ENCODE measurements at regions not wholly inside any gene's neighbourhood (a gene's known extent, or its start where the extent isn't known, plus 50 kb on each side); places are given as distances from the start of the nearest gene placed in this dataset.

DNA sequence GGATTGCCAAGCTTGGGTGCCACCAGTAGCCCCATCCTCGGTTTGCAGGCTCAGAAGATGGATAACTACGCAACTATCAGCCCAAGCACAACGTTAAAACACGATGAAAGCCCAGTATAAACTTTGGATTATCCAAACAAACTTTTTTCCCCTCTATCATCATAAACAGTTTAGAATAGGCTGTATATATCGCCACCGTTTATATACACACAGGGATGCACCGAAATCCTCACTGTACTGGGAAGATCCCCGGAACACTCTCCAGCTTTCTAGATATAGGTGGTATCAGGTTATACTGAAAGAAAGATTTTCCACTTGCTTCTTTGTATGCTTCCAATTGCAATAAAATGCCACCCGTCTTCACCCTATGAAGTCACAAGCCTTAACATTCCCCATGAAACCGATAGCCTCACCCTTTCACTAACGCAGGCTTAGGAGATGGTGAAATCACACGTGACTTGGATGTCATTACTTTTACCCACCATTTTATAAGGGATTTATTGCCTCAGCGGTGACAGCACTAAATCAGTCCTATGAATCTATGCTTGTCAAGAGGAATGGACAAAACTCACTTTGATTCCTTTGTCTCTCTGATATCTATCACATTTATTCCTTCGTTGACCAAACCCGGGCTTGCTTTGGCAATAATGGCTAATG is 207.6 kb upstream of the FOXN3 start:
- no peak overlapping the region for H2AFZ ChIP-seq (ENCODE audit: low read depth, low read length)
- H3K9ac ChIP-seq (ENCODE audit: low read length), result no peak overlapping the region
- H3K27ac ChIP-seq (ENCODE audit: low read length), result no peak overlapping the region
- H3K9me3 ChIP-seq (ENCODE audit: insufficient read depth, low read length), result peaks cover 4% of the 10 kb centered on the region; the same call in 1 of the 2 replicates
- H3K27me3 ChIP-seq (ENCODE audit: low read depth, low read length), result no peaks in the 10 kb centered on the region
- H3K36me3 ChIP-seq (replicated peaks; ENCODE audit: low read depth, low read length), result peaks cover 5% of the 10 kb centered on the region
- no peaks in the 10 kb centered on the region for H4K20me1 ChIP-seq (ENCODE audit: insufficient read depth, low read length)
- H3K79me2 ChIP-seq (ENCODE audit: low read length), result no peaks in the 10 kb centered on the region
- no peak overlapping the region for H3K4me3 ChIP-seq (ENCODE audit: low read length)
- no peak for TF ChIP-seq EZH2phosphoT487 (IDR thresholded peaks at IDR 0.05; ENCODE audit: low read depth)
- TF ChIP-seq, protein P1, sequence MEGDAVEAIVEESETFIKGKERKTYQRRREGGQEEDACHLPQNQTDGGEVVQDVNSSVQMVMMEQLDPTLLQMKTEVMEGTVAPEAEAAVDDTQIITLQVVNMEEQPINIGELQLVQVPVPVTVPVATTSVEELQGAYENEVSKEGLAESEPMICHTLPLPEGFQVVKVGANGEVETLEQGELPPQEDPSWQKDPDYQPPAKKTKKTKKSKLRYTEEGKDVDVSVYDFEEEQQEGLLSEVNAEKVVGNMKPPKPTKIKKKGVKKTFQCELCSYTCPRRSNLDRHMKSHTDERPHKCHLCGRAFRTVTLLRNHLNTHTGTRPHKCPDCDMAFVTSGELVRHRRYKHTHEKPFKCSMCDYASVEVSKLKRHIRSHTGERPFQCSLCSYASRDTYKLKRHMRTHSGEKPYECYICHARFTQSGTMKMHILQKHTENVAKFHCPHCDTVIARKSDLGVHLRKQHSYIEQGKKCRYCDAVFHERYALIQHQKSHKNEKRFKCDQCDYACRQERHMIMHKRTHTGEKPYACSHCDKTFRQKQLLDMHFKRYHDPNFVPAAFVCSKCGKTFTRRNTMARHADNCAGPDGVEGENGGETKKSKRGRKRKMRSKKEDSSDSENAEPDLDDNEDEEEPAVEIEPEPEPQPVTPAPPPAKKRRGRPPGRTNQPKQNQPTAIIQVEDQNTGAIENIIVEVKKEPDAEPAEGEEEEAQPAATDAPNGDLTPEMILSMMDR (IDR thresholded peaks at IDR 0.05; ENCODE audit: low read depth, low read length), result no peak
- no peak overlapping the region for H3K4me2 ChIP-seq (ENCODE audit: low read length)
- peaks cover 31% of the 10 kb centered on the region for H3K4me1 ChIP-seq (ENCODE audit: low read length)

DNA sequence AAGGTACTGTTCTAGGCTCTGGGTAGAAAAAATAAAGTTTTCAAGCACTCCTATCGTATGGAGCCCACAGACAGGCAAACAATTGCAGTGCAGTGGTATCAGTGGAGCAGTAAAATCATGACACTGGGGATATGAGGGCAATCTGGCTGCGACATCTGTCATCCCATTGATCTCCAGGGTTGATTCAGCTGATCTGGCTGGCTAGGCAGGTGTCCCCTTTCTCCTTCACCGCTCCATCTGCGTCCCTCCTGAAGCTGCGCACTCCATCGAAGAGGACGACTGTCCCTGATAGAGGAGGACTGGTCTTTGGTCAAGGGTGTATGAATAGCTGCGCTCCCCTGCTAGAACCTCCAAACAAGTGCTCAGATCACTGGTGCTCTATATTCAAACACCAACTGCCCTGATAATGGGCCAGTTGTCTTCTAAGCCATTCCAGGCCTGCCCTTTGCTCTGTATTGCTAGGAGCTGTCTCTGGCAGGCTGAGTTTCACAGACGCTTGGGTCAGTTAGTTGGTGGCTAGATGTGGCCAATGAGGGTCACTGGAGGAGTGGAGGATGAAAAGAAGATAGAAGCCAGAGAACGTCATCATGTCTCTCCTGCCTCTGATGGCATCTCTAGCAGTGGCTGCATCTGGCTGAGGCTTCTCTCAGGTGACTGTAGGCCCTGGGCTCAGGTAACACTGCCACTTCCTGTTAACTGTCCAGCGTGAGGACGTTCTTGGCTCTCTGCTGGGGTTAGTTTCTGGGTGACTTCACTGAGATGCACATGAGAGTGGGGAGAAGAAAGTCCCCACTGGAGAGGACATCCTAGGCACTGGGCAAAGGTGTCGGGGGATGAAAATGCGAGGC is 205.0 kb upstream of the FOXN3 start:
- H3K27me3 ChIP-seq (ENCODE audit: low read depth, low read length), result no peaks in the 10 kb centered on the region
- H3K4me3 ChIP-seq (ENCODE audit: low read length), result no peak overlapping the region; the same call in 1 of the 2 replicates
- TF ChIP-seq, protein P1 (IDR thresholded peaks at IDR 0.05; ENCODE audit: low read depth, low read length), result no peak
- no peak for TF ChIP-seq EZH2phosphoT487 (IDR thresholded peaks at IDR 0.05; ENCODE audit: low read depth)

DNA sequence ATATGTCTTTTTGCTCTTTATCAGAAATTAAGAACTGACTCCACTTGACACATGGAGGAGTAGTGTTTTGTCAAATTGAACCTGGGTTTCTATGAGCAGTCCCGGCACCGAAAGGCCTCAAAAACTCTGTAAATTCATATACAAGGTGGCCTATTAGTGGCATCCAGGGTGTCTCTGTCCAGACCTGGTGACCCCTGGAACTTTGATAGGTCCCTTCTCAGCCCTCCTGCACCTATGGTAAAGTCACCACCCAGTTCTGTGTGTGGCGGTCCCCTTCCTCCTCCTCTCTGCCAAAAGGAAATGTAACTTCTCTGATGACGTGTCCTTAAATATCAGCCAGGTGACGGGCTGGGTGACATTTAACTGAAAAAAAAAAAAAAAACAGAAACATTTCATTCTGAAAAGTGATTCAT is 204.0 kb upstream of the FOXN3 start:
- TF ChIP-seq, protein P1 (IDR thresholded peaks at IDR 0.05; ENCODE audit: low read depth, low read length), result no peak
- no peak for TF ChIP-seq EZH2phosphoT487 (IDR thresholded peaks at IDR 0.05; ENCODE audit: low read depth)
- Histone ChIP-seq H3K4me2 (ENCODE audit: low read length) (peak overlapping the region; percentile 89), H2AFZ (ENCODE audit: low read depth, low read length) (peak overlapping the region; percentile 62)

More for the DNA sequence above, 205.0 kb upstream of the FOXN3 start:
- Histone ChIP-seq H3K79me2 (ENCODE audit: low read length) (no peaks in the 10 kb centered on the region), H3K27ac (ENCODE audit: low read length) (no peak overlapping the region), H3K9me3 (ENCODE audit: insufficient read depth, low read length) (peaks cover 4% of the 10 kb centered on the region; the same call in 1 of the 2 replicates), H4K20me1 (ENCODE audit: insufficient read depth, low read length) (no peaks in the 10 kb centered on the region), H3K36me3 (replicated peaks; ENCODE audit: low read depth, low read length) (peaks cover 5% of the 10 kb centered on the region), H3K4me1 (ENCODE audit: low read length) (peaks cover 43% of the 10 kb centered on the region), H3K9ac (ENCODE audit: low read length) (no peak overlapping the region; the same call in 1 of the 2 replicates), H2AFZ (ENCODE audit: low read depth, low read length) (peak overlapping the region; percentile 62; the same call in 1 of the 2 replicates), H3K4me2 (ENCODE audit: low read length) (peak overlapping the region; percentile 89)

DNA sequence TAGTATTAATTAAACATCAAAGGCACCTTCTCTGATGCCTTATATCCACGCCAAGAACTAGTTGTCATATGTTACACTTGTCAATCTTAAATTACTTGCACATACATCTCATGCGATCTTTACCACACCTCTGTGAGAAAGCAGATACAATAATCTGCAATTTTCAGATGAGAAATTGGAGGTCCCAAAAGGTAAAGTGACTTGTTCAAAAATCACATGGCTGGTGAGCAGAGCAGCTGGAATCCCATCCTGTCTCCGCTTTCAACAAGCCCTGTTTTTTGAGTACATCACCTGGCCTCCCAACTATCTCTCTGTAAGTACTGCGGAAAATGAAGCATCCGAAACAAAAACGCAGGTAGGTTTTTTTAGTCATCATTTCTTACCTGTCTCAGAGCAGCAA is 203.4 kb upstream of the FOXN3 start:
- peak overlapping the region; percentile 84 for H3K4me3 ChIP-seq (ENCODE audit: low read length)
- H3K4me1 ChIP-seq (ENCODE audit: low read length), result peaks cover 39% of the 10 kb centered on the region
- peak overlapping the region; percentile 62 for H2AFZ ChIP-seq (ENCODE audit: low read depth, low read length)
- H3K9ac ChIP-seq (ENCODE audit: low read length), result peak overlapping the region; percentile 52
- no peaks in the 10 kb centered on the region for H3K36me3 ChIP-seq (replicated peaks; ENCODE audit: low read depth, low read length)
- H3K9me3 ChIP-seq (ENCODE audit: insufficient read depth, low read length), result no peaks in the 10 kb centered on the region
- no peaks in the 10 kb centered on the region for H4K20me1 ChIP-seq (ENCODE audit: insufficient read depth, low read length)
- H3K79me2 ChIP-seq (ENCODE audit: low read length), result peaks cover 5% of the 10 kb centered on the region; the same call in 1 of the 2 replicates
- H3K27ac ChIP-seq (ENCODE audit: low read length), result peak overlapping the region; percentile 40
- H3K4me2 ChIP-seq (ENCODE audit: low read length), result peak overlapping the region; percentile 89
- H3K27me3 ChIP-seq (ENCODE audit: low read depth, low read length), result no peaks in the 10 kb centered on the region
- no peak for TF ChIP-seq EZH2phosphoT487 (IDR thresholded peaks at IDR 0.05; ENCODE audit: low read depth)
- TF ChIP-seq, protein P1 (IDR thresholded peaks at IDR 0.05; ENCODE audit: low read depth, low read length), result no peak

More for the DNA sequence above, 204.0 kb upstream of the FOXN3 start:
- peak overlapping the region; percentile 84 for H3K4me3 ChIP-seq (ENCODE audit: low read length)
- no peaks in the 10 kb centered on the region for H3K9me3 ChIP-seq (ENCODE audit: insufficient read depth, low read length)
- H3K4me1 ChIP-seq (ENCODE audit: low read length), result peaks cover 41% of the 10 kb centered on the region
- H3K79me2 ChIP-seq (ENCODE audit: low read length), result peaks cover 5% of the 10 kb centered on the region; the same call in 1 of the 2 replicates
- H3K9ac ChIP-seq (ENCODE audit: low read length), result peak overlapping the region; percentile 52
- no peaks in the 10 kb centered on the region for H4K20me1 ChIP-seq (ENCODE audit: insufficient read depth, low read length)
- no peaks in the 10 kb centered on the region for H3K27me3 ChIP-seq (ENCODE audit: low read depth, low read length)
- peak overlapping the region; percentile 40 for H3K27ac ChIP-seq (ENCODE audit: low read length)
- no peaks in the 10 kb centered on the region for H3K36me3 ChIP-seq (replicated peaks; ENCODE audit: low read depth, low read length)

Measured in OCI-LY3 (cell line).